C4-2B (cell line): ENCODE measurements at regions not wholly inside any gene's neighbourhood (a gene's known extent, or its start where the extent isn't known, plus 50 kb on each side); places are given as distances from the start of the nearest gene placed in this dataset.

Experiments
- H3K27ac ChIP-seq: fragments of 450-650 bp; 2 replicates; pipeline ENCODE4 v1.5.1; 2017
- ZFX ChIP-seq: fragments of 450-650 bp; IDR thresholded peaks from 2 replicates; pipeline ENCODE4 v1.6.1; 2017
- TF ChIP-seq, protein P1 (sequence below): fragments of 450-650 bp; conservative IDR thresholded peaks from 2 replicates; pipeline ENCODE4 v1.5.1; 2017; ENCODE audit warnings: mild to moderate bottlenecking

DNA sequence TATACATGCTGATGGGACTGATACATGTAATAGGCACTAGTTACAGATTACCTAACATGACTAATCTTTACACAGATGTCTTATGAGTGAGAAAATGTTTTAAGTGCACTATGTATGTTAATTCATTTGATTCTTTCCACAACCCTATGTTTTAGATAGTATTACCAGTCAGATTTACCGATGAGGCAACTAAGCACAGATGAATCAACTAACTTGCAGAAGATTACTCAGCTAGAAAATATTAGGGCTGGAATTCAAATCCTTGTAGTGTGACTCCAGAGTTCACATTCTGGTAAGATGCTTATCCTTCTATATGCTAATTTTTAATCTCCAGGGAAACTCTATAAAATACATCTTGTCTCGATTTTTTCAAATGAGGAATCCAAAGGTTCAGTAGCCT lies 964.9 kb downstream of the REEP3 start:
- TF ChIP-seq, protein P1, sequence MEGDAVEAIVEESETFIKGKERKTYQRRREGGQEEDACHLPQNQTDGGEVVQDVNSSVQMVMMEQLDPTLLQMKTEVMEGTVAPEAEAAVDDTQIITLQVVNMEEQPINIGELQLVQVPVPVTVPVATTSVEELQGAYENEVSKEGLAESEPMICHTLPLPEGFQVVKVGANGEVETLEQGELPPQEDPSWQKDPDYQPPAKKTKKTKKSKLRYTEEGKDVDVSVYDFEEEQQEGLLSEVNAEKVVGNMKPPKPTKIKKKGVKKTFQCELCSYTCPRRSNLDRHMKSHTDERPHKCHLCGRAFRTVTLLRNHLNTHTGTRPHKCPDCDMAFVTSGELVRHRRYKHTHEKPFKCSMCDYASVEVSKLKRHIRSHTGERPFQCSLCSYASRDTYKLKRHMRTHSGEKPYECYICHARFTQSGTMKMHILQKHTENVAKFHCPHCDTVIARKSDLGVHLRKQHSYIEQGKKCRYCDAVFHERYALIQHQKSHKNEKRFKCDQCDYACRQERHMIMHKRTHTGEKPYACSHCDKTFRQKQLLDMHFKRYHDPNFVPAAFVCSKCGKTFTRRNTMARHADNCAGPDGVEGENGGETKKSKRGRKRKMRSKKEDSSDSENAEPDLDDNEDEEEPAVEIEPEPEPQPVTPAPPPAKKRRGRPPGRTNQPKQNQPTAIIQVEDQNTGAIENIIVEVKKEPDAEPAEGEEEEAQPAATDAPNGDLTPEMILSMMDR = no peak
- TF ChIP-seq ZFX = no peak
- no peak overlapping the region for H3K27ac ChIP-seq

GRCh38 chr10:64486901-64487300 lies 965.7 kb downstream of the REEP3 start:
- no peak overlapping the region for H3K27ac ChIP-seq
- TF ChIP-seq, protein P1 = no peak
- no peak for TF ChIP-seq ZFX

GRCh38 chr10:64494901-64495300 lies 973.7 kb downstream of the REEP3 start:
- TF ChIP-seq, protein P1 = no peak
- TF ChIP-seq ZFX = no peak
- no peak overlapping the region for H3K27ac ChIP-seq

GRCh38 chr10:64497306-64497705 lies 976.1 kb downstream of the REEP3 start:
- no peak overlapping the region for H3K27ac ChIP-seq
- no peak for TF ChIP-seq ZFX
- TF ChIP-seq, protein P1 = no peak

GRCh38 chr10:64501807-64502206 lies 980.6 kb downstream of the REEP3 start:
- TF ChIP-seq, protein P1 = no peak
- TF ChIP-seq ZFX = no peak
- no peak overlapping the region for H3K27ac ChIP-seq

DNA sequence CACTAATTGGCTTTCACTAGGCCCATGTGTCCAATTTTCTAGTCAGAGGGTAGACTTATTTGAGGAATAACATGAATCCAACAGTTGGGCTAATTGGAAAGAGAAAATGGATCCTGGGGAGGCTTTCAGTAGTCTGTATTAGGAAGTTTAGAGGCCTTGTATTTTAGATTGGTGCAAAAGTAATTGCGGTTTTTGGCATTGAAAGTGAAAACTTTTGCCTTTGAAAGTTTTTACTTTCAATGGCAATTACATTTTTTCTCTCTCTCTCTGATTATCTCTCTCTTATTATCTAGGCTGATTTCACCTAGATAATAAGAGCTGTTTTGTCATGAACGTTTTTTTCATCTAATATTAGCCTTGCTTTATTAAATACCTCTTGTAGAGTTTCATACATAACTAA lies 981.7 kb downstream of the REEP3 start:
- TF ChIP-seq, protein P1 = no peak
- no peak for TF ChIP-seq ZFX
- H3K27ac ChIP-seq = no peak overlapping the region

GRCh38 chr10:64503429-64503828 lies 982.2 kb downstream of the REEP3 start:
- H3K27ac ChIP-seq = no peak overlapping the region
- no peak for TF ChIP-seq ZFX
- TF ChIP-seq, protein P1 = no peak
